SIG-M5 treated with dmso at 0.1 percent for 504 hours (cell line): ENCODE measurements at regions not wholly inside any gene's neighbourhood (a gene's known extent, or its start where the extent isn't known, plus 50 kb on each side); places are given as distances from the start of the nearest gene placed in this dataset.
"Not testable (repeated sequence)": the region's sequence is repeated elsewhere in the genome, so short reads cannot be mapped to it uniquely, and the experiment has no call there.

Experiments
- DNase-seq: peaks from one replicate; lab custom pipeline; 2025; ENCODE audit not compliant: unreplicated experiment; lab: John Stamatoyannopoulos, UW

GRCh38 chr10:111261081-111261615, 184.3 kb downstream of the ADRA2A start:
- no peak for DNase-seq

GRCh38 chr10:111265341-111265740, 188.5 kb downstream of the ADRA2A start:
- no peak for DNase-seq

- no peak for DNase-seq
Observed at GRCh38 chr10:111266165-111266564, 189.3 kb downstream of the ADRA2A start.

- DNase-seq, result no peak
Observed at GRCh38 chr10:111267673-111268072, 190.8 kb downstream of the ADRA2A start.

GRCh38 chr10:111273235-111273634, 196.4 kb downstream of the ADRA2A start:
- no peak for DNase-seq

- DNase-seq, result no peak
Observed at GRCh38 chr10:111273635-111274034, 196.8 kb downstream of the ADRA2A start.

- DNase-seq, result no peak
Observed at GRCh38 chr10:111275091-111275490, 198.3 kb downstream of the ADRA2A start.

GRCh38 chr10:111277661-111278060, 200.8 kb downstream of the ADRA2A start:
- DNase-seq, result no peak

- DNase-seq, result no peak
Observed at GRCh38 chr10:111278266-111278665, 201.4 kb downstream of the ADRA2A start.

- no peak for DNase-seq
Observed at GRCh38 chr10:111281516-111281915, 204.7 kb downstream of the ADRA2A start.

GRCh38 chr10:111289461-111289860, 212.6 kb downstream of the ADRA2A start:
- no peak for DNase-seq

- no peak for DNase-seq
Observed at GRCh38 chr10:111290649-111291048, 213.8 kb downstream of the ADRA2A start.

GRCh38 chr10:111295788-111296187, 219.0 kb downstream of the ADRA2A start:
- no peak for DNase-seq

GRCh38 chr10:111297351-111297848, 220.6 kb downstream of the ADRA2A start:
- DNase-seq, result no peak

- no peak for DNase-seq
Observed at GRCh38 chr10:111298031-111298430, 221.2 kb downstream of the ADRA2A start.

- DNase-seq, result no peak
Observed at GRCh38 chr10:111299037-111299436, 222.2 kb downstream of the ADRA2A start.

GRCh38 chr10:111303887-111304286, 227.1 kb downstream of the ADRA2A start:
- DNase-seq, result no peak

- no peak for DNase-seq
Observed at GRCh38 chr10:111316722-111317212, 239.9 kb downstream of the ADRA2A start.

GRCh38 chr10:111319866-111320265, 243.0 kb downstream of the ADRA2A start:
- no peak for DNase-seq

- no peak for DNase-seq
Observed at GRCh38 chr10:111323389-111323966, 246.6 kb downstream of the ADRA2A start.

GRCh38 chr10:111332174-111332573, 255.3 kb downstream of the ADRA2A start:
- not testable (repeated sequence) for DNase-seq

- DNase-seq, result no peak
Observed at GRCh38 chr10:111335826-111336225, 259.0 kb downstream of the ADRA2A start.

- no peak for DNase-seq
Observed at GRCh38 chr10:111338035-111338434, 261.2 kb downstream of the ADRA2A start.
